ENCODE measurements at regions not wholly inside any gene's neighbourhood (a gene's known extent, or its start where the extent isn't known, plus 50 kb on each side); places are given as distances from the start of the nearest gene placed in this dataset.

- no peak for TF ChIP-seq TAF1 (IDR thresholded peaks at IDR 0.05; ENCODE audit: low read depth, low read length)
- TF ChIP-seq BCL11A (IDR thresholded peaks at IDR 0.05; ENCODE audit: low read depth in 2 of 2, low read length in 2 of 2) = no peak
- TF ChIP-seq JUN (IDR thresholded peaks at IDR 0.05; ENCODE audit: low read depth, low read length) = no peak
- no peak for TF ChIP-seq SAP30 (IDR thresholded peaks at IDR 0.05; ENCODE audit: insufficient read depth, insufficient replicate concordance, low read length)
These were observed 165.6 kb upstream of the NAV2 start (continued) for GRCh38 chr11:19547044-19547443.
